ENCODE measurements at regions not wholly inside any gene's neighbourhood (a gene's known extent, or its start where the extent isn't known, plus 50 kb on each side); places are given as distances from the start of the nearest gene placed in this dataset.

DNA sequence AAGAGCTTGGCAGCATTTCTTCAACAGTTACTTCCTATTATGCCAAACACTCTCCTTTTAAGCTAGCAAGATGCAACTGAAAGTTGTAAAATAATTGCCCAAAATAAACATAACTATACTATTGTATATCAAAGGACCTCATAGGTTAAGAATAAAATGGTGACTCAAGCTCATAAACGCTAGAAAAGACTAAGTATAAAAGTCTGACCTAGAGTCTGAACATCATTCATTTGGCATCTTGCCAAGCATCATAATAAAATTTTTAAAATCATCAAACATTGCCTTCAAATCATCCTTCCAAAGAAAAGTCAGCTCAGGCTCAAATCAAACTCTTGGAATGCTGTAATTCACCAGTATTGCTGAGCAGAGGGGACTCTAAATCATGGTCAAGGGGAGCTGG, 281.2 kb downstream of the QDPR start:
- Histone ChIP-seq H3K9me3 (ENCODE audit: control insufficient read depth, insufficient read depth, low read depth, low read length) (no peaks in the 10 kb centered on the region), H3K79me2 (ENCODE audit: control insufficient read depth, insufficient read depth, low read length) (no peaks in the 10 kb centered on the region), H4K20me1 (ENCODE audit: control insufficient read depth, extremely low read depth, insufficient read depth, low read length) (no peaks in the 10 kb centered on the region), H3K9ac (ENCODE audit: insufficient read depth, low read length) (no peak overlapping the region), H3K27me3 (ENCODE audit: control insufficient read depth, insufficient read depth, low read length) (no peaks in the 10 kb centered on the region), H2AFZ (ENCODE audit: low read length) (no peak overlapping the region), H3K4me3 (replicated peaks in 1 of 4; ENCODE audit: control extremely low read depth in 1 of 4, insufficient read depth in 1 of 4, low read depth in 3 of 4, low read length in 4 of 4) (no peak overlapping the region), H3K4me1 (ENCODE audit: control insufficient read depth, extremely low read depth, insufficient read depth, low read length) (no peaks in the 10 kb centered on the region), H3K4me2 (ENCODE audit: extremely low read depth, insufficient read depth, low read length) (no peak overlapping the region), H3K36me3 (ENCODE audit: control insufficient read depth, insufficient read depth, low read length) (no peaks in the 10 kb centered on the region), H3K27ac (ENCODE audit: insufficient read depth, low read length) (no peak overlapping the region)
- no peak for DNase-seq (ENCODE audit: low read depth in 2 of 2)
- TF ChIP-seq, protein P1, sequence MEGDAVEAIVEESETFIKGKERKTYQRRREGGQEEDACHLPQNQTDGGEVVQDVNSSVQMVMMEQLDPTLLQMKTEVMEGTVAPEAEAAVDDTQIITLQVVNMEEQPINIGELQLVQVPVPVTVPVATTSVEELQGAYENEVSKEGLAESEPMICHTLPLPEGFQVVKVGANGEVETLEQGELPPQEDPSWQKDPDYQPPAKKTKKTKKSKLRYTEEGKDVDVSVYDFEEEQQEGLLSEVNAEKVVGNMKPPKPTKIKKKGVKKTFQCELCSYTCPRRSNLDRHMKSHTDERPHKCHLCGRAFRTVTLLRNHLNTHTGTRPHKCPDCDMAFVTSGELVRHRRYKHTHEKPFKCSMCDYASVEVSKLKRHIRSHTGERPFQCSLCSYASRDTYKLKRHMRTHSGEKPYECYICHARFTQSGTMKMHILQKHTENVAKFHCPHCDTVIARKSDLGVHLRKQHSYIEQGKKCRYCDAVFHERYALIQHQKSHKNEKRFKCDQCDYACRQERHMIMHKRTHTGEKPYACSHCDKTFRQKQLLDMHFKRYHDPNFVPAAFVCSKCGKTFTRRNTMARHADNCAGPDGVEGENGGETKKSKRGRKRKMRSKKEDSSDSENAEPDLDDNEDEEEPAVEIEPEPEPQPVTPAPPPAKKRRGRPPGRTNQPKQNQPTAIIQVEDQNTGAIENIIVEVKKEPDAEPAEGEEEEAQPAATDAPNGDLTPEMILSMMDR (conservative IDR thresholded peaks at IDR 0.05 in 1 of 2, IDR thresholded peaks at IDR 0.05 in 1 of 2; ENCODE audit: low read depth in 1 of 2, low read length in 2 of 2), result no peak
- no peak for TF ChIP-seq EZH2 (IDR thresholded peaks at IDR 0.05; ENCODE audit: low read length, missing control alignments)

DNA sequence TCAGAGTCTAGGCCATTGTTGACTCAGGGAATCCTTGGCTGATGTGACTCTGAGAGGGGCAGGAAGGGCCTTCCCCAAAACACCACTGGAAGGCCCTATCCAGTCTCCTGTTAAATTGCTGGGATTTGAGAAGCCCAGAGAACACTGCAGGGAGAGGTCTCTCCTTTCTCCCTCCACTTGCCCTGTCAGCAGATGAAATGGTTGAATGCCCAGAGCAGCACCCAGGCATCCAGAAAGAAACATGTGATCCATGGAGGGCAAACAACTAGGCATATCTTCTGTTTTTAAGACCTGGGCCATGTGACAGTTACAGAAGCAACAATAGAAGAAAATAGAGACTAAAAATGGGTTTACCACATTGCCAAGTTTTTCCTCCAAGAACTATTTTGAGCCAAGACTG, 291.1 kb downstream of the QDPR start:
- H3K4me1 ChIP-seq (ENCODE audit: control insufficient read depth, extremely low read depth, insufficient read depth, low read length), result no peaks in the 10 kb centered on the region
- H3K4me2 ChIP-seq (ENCODE audit: extremely low read depth, insufficient read depth, low read length), result no peak overlapping the region
- no peak overlapping the region for H2AFZ ChIP-seq (ENCODE audit: low read length)
- TF ChIP-seq, protein P1 (conservative IDR thresholded peaks at IDR 0.05 in 1 of 2, IDR thresholded peaks at IDR 0.05 in 1 of 2; ENCODE audit: low read depth in 1 of 2, low read length in 2 of 2), result no peak
- no peak for TF ChIP-seq EZH2 (IDR thresholded peaks at IDR 0.05; ENCODE audit: low read length, missing control alignments)
- no peak overlapping the region for H3K9ac ChIP-seq (ENCODE audit: insufficient read depth, low read length)
- H3K36me3 ChIP-seq (ENCODE audit: control insufficient read depth, insufficient read depth, low read length), result no peaks in the 10 kb centered on the region
- no peak overlapping the region for H3K27ac ChIP-seq (ENCODE audit: insufficient read depth, low read length)
- H3K79me2 ChIP-seq (ENCODE audit: control insufficient read depth, insufficient read depth, low read length), result no peaks in the 10 kb centered on the region
- H3K4me3 ChIP-seq (replicated peaks in 1 of 4; ENCODE audit: control extremely low read depth in 1 of 4, insufficient read depth in 1 of 4, low read depth in 3 of 4, low read length in 4 of 4), result no peak overlapping the region
- H4K20me1 ChIP-seq (ENCODE audit: control insufficient read depth, extremely low read depth, insufficient read depth, low read length), result no peaks in the 10 kb centered on the region
- DNase-seq (ENCODE audit: low read depth in 2 of 2), result no peak
- H3K27me3 ChIP-seq (ENCODE audit: control insufficient read depth, insufficient read depth, low read length), result no peaks in the 10 kb centered on the region
- no peaks in the 10 kb centered on the region for H3K9me3 ChIP-seq (ENCODE audit: control insufficient read depth, insufficient read depth, low read depth, low read length)

DNA sequence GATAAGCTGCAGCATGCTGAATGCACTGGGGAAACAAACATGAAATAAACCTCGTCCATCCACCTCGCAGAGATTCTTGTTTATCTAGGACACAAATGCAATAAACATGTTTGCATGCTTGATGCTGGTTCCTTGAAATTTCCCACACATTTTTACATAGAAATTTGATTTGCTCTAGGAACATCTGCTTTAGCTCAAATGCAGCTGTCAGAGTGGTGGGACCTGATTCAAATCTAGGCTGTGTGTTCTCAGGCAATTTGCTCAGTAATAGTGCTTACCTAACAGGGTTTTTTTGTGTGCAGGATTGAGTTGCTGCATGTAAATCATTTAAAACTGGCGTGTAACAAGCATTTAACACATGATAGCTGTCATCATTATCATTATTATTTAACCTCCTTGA, 293.1 kb downstream of the QDPR start:
- Histone ChIP-seq H3K36me3 (ENCODE audit: control insufficient read depth, insufficient read depth, low read length) (no peaks in the 10 kb centered on the region), H3K4me3 (replicated peaks in 1 of 4; ENCODE audit: control extremely low read depth in 1 of 4, insufficient read depth in 1 of 4, low read depth in 3 of 4, low read length in 4 of 4) (no peak overlapping the region), H2AFZ (ENCODE audit: low read length) (no peak overlapping the region), H3K27me3 (ENCODE audit: control insufficient read depth, insufficient read depth, low read length) (no peaks in the 10 kb centered on the region), H3K4me2 (ENCODE audit: extremely low read depth, insufficient read depth, low read length) (no peak overlapping the region), H3K27ac (ENCODE audit: insufficient read depth, low read length) (no peak overlapping the region), H3K79me2 (ENCODE audit: control insufficient read depth, insufficient read depth, low read length) (no peaks in the 10 kb centered on the region), H3K9ac (ENCODE audit: insufficient read depth, low read length) (no peak overlapping the region), H3K4me1 (ENCODE audit: control insufficient read depth, extremely low read depth, insufficient read depth, low read length) (no peaks in the 10 kb centered on the region), H4K20me1 (ENCODE audit: control insufficient read depth, extremely low read depth, insufficient read depth, low read length) (no peaks in the 10 kb centered on the region), H3K9me3 (ENCODE audit: control insufficient read depth, insufficient read depth, low read depth, low read length) (no peaks in the 10 kb centered on the region)
- TF ChIP-seq, protein P1 (conservative IDR thresholded peaks at IDR 0.05 in 1 of 2, IDR thresholded peaks at IDR 0.05 in 1 of 2; ENCODE audit: low read depth in 1 of 2, low read length in 2 of 2), result no peak
- no peak for TF ChIP-seq EZH2 (IDR thresholded peaks at IDR 0.05; ENCODE audit: low read length, missing control alignments)
- peak in 1 of 2 donors; percentile 27 for DNase-seq (ENCODE audit: low read depth in 2 of 2)
